ENCODE measurements at regions not wholly inside any gene's neighbourhood (a gene's known extent, or its start where the extent isn't known, plus 50 kb on each side); places are given as distances from the start of the nearest gene placed in this dataset.
A peak's percentile ranks its signal among the peaks of the same experiment; 100 is the strongest.

DNA sequence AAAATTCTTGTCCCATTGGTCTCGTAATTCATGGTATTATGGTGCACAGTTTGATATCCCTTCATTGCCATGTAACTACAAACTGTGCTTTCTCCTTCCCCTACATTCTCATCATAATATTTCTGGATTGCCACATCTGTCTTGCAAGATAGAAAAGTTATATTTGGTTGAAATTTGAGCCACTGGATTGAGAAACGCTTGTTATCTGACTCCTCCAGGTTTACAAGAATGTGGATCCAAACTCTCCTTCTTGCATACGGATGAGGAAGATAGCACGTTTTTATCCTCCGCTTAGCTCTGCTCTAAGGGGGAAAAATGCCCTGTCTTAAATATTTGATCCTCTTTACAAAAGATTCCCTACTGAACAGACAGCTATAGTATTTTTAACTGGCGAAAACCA lies 438.2 kb downstream of the TSN start (continued):
- TF ChIP-seq, protein P1, sequence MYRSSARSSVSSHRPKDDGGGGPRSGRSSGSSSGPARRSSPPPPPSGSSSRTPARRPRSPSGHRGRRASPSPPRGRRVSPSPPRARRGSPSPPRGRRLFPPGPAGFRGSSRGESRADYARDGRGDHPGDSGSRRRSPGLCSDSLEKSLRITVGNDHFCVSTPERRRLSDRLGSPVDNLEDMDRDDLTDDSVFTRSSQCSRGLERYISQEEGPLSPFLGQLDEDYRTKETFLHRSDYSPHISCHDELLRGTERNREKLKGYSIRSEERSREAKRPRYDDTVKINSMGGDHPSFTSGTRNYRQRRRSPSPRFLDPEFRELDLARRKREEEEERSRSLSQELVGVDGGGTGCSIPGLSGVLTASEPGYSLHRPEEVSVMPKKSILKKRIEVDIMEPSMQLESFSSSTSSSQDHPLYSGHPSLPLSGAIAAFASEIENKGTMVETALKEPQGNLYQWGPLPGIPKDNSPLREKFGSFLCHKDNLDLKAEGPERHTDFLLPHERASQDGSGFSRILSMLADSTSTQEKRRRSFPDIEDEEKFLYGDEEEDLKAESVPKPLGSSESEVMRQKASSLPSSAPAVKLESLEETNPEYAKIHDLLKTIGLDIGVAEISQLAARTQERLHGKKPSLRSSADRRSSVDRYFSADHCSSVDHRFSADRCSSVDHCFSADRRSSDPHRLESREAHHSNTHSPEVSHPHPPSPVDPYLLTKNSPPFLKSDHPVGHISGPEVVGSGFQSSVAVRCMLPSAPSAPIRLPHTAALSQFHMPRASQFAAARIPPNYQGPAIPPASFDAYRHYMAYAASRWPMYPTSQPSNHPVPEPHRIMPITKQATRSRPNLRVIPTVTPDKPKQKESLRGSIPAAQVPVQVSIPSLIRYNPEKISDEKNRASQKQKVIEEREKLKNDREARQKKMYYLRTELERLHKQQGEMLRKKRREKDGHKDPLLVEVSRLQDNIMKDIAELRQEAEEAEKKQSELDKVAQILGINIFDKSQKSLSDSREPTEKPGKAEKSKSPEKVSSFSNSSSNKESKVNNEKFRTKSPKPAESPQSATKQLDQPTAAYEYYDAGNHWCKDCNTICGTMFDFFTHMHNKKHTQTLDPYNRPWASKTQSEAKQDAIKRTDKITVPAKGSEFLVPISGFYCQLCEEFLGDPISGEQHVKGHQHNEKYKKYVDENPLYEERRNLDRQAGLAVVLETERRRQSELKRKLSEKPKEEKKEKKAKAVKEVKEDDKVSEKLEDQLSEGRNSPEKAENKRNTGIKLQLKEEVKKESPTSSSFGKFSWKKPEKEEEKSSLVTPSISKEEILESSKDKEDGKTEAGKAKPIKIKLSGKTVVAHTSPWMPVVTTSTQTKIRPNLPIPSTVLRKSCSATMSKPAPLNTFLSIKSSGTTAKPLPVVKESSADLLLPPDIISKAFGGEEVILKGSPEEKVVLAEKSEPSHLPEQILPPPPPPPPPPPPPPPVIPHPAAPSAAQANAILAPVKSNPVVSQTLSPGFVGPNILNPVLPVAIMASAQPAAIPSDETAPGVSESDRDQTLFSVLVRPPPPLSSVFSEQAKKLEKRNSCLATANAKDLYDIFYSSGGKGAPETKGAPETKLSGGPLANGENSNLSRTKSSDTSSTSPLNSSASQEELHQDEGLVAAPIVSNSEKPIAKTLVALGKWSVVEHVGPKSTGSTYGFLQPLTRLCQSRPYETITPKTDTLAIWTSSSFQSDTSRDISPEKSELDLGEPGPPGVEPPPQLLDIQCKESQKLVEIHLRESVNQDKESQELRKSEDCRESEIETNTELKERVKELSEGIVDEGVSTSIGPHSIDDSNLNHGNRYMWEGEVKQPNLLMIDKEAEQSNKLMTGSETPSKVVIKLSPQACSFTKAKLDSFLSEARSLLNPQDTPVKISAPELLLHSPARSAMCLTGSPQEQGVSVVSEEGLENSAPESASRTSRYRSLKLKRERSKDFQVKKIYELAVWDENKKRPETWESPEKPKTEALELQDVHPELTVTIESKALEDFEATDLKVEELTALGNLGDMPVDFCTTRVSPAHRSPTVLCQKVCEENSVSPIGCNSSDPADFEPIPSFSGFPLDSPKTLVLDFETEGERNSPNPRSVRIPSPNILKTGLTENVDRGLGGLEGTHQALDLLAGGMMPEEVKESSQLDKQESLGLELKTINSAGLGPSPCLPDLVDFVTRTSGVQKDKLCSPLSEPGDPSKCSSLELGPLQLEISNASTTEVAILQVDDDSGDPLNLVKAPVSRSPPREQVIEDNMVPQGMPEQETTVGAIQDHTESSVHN (IDR thresholded peaks at IDR 0.05; ENCODE audit: borderline replicate concordance in 1 of 2, low read depth in 1 of 2), result no peak
- TF ChIP-seq TFAM (CRISPR knock-in tag; conservative IDR thresholded peaks at IDR 0.05) (no peak), CBFA2T2 (conservative IDR thresholded peaks at IDR 0.05) (peak; percentile 83), ZNF165 (CRISPR knock-in tag; IDR thresholded peaks at IDR 0.05; ENCODE audit: borderline replicate concordance) (no peak), RBFOX2 (IDR thresholded peaks at IDR 0.05; ENCODE audit: low read depth, low read length) (no peak), EWSR1 (IDR thresholded peaks at IDR 0.05; ENCODE audit: borderline replicate concordance, low read depth, partially characterized antibody) (no peak), TEAD1 (CRISPR knock-in tag; IDR thresholded peaks at IDR 0.05) (peak in 1 of 2 experiments; percentile 89; a peak in 2 of 4 replicates), BRD4 (IDR thresholded peaks at IDR 0.05) (no peak), XRCC3 (IDR thresholded peaks at IDR 0.05) (no peak), RREB1 (CRISPR knock-in tag; IDR thresholded peaks at IDR 0.05) (no peak), SOX6 (IDR thresholded peaks at IDR 0.05) (peak; percentile 74), UBTF (IDR thresholded peaks at IDR 0.05; ENCODE audit: borderline replicate concordance in 1 of 2, low read depth in 2 of 2, low read length in 2 of 2) (no peak), PTRF (tag; IDR thresholded peaks at IDR 0.05) (no peak)
